Caco-2 (cell line): ENCODE measurements at regions not wholly inside any gene's neighbourhood (a gene's known extent, or its start where the extent isn't known, plus 50 kb on each side); places are given as distances from the start of the nearest gene placed in this dataset.

Experiments used
- BruUV-seq: library from RNA; stranded (reverse); fragments of 400-500 nt; replicated peaks from 2 replicates; lab custom pipeline; 2021; lab: Mats Ljungman, UMichigan
- CTCF ChIA-PET: fragments of 300-600 bp; sonication (Branson Sonifier 250); formaldehyde crosslinking; loops from one replicate; lab custom pipeline; 2022; ENCODE audit warnings: antibody characterized with exemption; lab: Charles Lee
- POLR2A ChIA-PET: fragments of 300-600 bp; sonication (Branson Sonifier 250); formaldehyde crosslinking; loops from one replicate; lab custom pipeline; 2022; ENCODE audit warnings: antibody characterized with exemption; lab: Charles Lee
- DNase-seq, 2 experiments: peaks; one replicate each; pipeline versions ENCODE4 v3.0.0 to v3.0.0-alpha.2; 2020 to 2022
- H3K27me3 ChIP-seq: replicated peaks from 2 replicates; pipeline ENCODE4 v1.6.0; 2011; ENCODE audit warnings: low read length; ENCODE audit not compliant: control insufficient read depth, insufficient read depth
- H3K36me3 ChIP-seq: 2 replicates; pipeline ENCODE4 v1.5.1; 2011; ENCODE audit warnings: low read length; ENCODE audit not compliant: control insufficient read depth, insufficient read depth
- H3K4me1 ChIP-seq: fragments of 250-450 bp; sonication (Bioruptor Pico); 2 replicates; pipeline ENCODE4 v1.5.1; 2020; ENCODE audit warnings: mild to moderate bottlenecking
- H3K4me3 ChIP-seq: 2 replicates; pipeline ENCODE4 v1.5.1; 2011; ENCODE audit warnings: low read depth, mild to moderate bottlenecking, control low read depth, low read length
- H3K9me3 ChIP-seq: fragments of 250-450 bp; sonication (Bioruptor Pico); 2 replicates; pipeline ENCODE4 v1.5.1; 2020; ENCODE audit warnings: mild to moderate bottlenecking, moderate library complexity
- H3K27ac Mint-ChIP-seq: one replicate; pipeline ENCODE4 v1.8.0; 2022; ENCODE audit warnings: mixed read lengths; ENCODE audit not compliant: unreplicated experiment
- H3K27me3 Mint-ChIP-seq: one replicate; pipeline ENCODE4 v1.8.0; 2022; ENCODE audit warnings: mixed read lengths; ENCODE audit not compliant: insufficient read depth, unreplicated experiment
- H3K36me3 Mint-ChIP-seq: one replicate; pipeline ENCODE4 v1.8.0; 2022; ENCODE audit warnings: mild to moderate bottlenecking, mixed read lengths; ENCODE audit not compliant: insufficient read depth, unreplicated experiment
- H3K4me1 Mint-ChIP-seq: one replicate; pipeline ENCODE4 v1.8.0; 2022; ENCODE audit warnings: low read depth, mixed read lengths; ENCODE audit not compliant: unreplicated experiment
- H3K4me3 Mint-ChIP-seq: one replicate; pipeline ENCODE4 v1.8.0; 2022; ENCODE audit warnings: mild to moderate bottlenecking, moderate library complexity, mixed read lengths; ENCODE audit not compliant: unreplicated experiment
- H3K9me3 Mint-ChIP-seq: one replicate; pipeline ENCODE4 v1.8.0; 2022; ENCODE audit warnings: mixed read lengths; ENCODE audit not compliant: unreplicated experiment
- CTCF ChIP-seq, 2 experiments: fragments of 200-600 bp in 1 of 2; IDR thresholded peaks; 1 replicate in 1 of 2; 2 replicates in 1 of 2; pipeline versions ENCODE4 v1.5.1 to v1.8.0; 2011 to 2022; ENCODE audit warnings: antibody characterized with exemption in 1 of 2, control low read depth in 1 of 2, inconsistent platforms in 1 of 2, low read depth in 1 of 2, low read length in 1 of 2, mild to moderate bottlenecking in 1 of 2, moderate library complexity in 1 of 2; ENCODE audit not compliant: insufficient read depth in 1 of 2, severe bottlenecking in 1 of 2, unreplicated experiment in 1 of 2
- intact Hi-C: fragments of 100-400 bp; cut with micrococcal nuclease; formaldehyde crosslinking; loops from one replicate; pipeline ENCODE4 v1.10.0; 2022; ENCODE audit not compliant: unreplicated experiment

GRCh38 chr5:165404917-165405316, 1899.5 kb downstream of the MAT2B start:
- no peak overlapping the region for H3K27ac Mint-ChIP-seq
- no TSS peak for BruUV-seq

GRCh38 chr5:165405340-165405739, 1899.9 kb downstream of the MAT2B start:
- TF ChIP-seq CTCF (IDR thresholded peaks at IDR 0.05; ENCODE audit: insufficient read depth in 1 of 2, low read depth in 1 of 2, low read length in 1 of 2, severe bottlenecking in 1 of 2, unreplicated experiment in 1 of 2) = no peak
- Mint-ChIP-seq H3K27ac (no peak overlapping the region), H3K27me3 (no peaks in the 10 kb centered on the region), H3K9me3 (peaks cover 14% of the 10 kb centered on the region), H3K4me1 (no peaks in the 10 kb centered on the region), H3K36me3 (no peaks in the 10 kb centered on the region), H3K4me3 (no peak overlapping the region)
- Histone ChIP-seq H3K4me3 (no peak overlapping the region), H3K27me3 (no peaks in the 10 kb centered on the region), H3K9me3 (no peaks in the 10 kb centered on the region; the same call in 1 of the 2 replicates), H3K36me3 (no peaks in the 10 kb centered on the region), H3K4me1 (no peaks in the 10 kb centered on the region; the same call in 1 of the 2 replicates)
- BruUV-seq = no TSS peak
- ChIA-PET CTCF (no interaction called here), POLR2A (no interaction called here)
- intact Hi-C loops = no loop called here
- DNase-seq = no peak

More at GRCh38 chr5:165404917-165405316, 1899.5 kb downstream of the MAT2B start:
- no peak for DNase-seq
- H3K27me3 ChIP-seq = no peaks in the 10 kb centered on the region
- H3K4me1 Mint-ChIP-seq = no peaks in the 10 kb centered on the region
- POLR2A ChIA-PET = no interaction called here
- H3K36me3 Mint-ChIP-seq = no peaks in the 10 kb centered on the region
- intact Hi-C loops = no loop called here
- H3K4me3 ChIP-seq = no peak overlapping the region
- CTCF ChIA-PET = no interaction called here
- no peak for TF ChIP-seq CTCF (IDR thresholded peaks at IDR 0.05; ENCODE audit: insufficient read depth in 1 of 2, low read depth in 1 of 2, low read length in 1 of 2, severe bottlenecking in 1 of 2, unreplicated experiment in 1 of 2)
- no peaks in the 10 kb centered on the region; the same call in 1 of the 2 replicates for H3K4me1 ChIP-seq
- no peaks in the 10 kb centered on the region; the same call in 1 of the 2 replicates for H3K9me3 ChIP-seq
- H3K27me3 Mint-ChIP-seq = no peaks in the 10 kb centered on the region
- peaks cover 14% of the 10 kb centered on the region for H3K9me3 Mint-ChIP-seq
- no peak overlapping the region for H3K4me3 Mint-ChIP-seq
- H3K36me3 ChIP-seq = no peaks in the 10 kb centered on the region

GRCh38 chr5:165407352-165407751, 1901.9 kb downstream of the MAT2B start:
- H3K4me3 ChIP-seq = no peak overlapping the region
- H3K27me3 ChIP-seq = no peaks in the 10 kb centered on the region
- Mint-ChIP-seq H3K36me3 (no peaks in the 10 kb centered on the region), H3K27ac (no peak overlapping the region), H3K4me3 (no peak overlapping the region), H3K4me1 (no peaks in the 10 kb centered on the region), H3K27me3 (no peaks in the 10 kb centered on the region), H3K9me3 (peaks cover 14% of the 10 kb centered on the region)
- TF ChIP-seq CTCF (IDR thresholded peaks at IDR 0.05; ENCODE audit: insufficient read depth in 1 of 2, low read depth in 1 of 2, low read length in 1 of 2, severe bottlenecking in 1 of 2, unreplicated experiment in 1 of 2) = no peak
- POLR2A ChIA-PET = no interaction called here
- intact Hi-C loops = no loop called here
- no peaks in the 10 kb centered on the region for H3K4me1 ChIP-seq
- no peak for DNase-seq
- BruUV-seq = no TSS peak
- CTCF ChIA-PET = no interaction called here
- no peaks in the 10 kb centered on the region; the same call in 1 of the 2 replicates for H3K9me3 ChIP-seq
- H3K36me3 ChIP-seq = no peaks in the 10 kb centered on the region
